Ishikawa (cell line): ENCODE measurements at regions not wholly inside any gene's neighbourhood (a gene's known extent, or its start where the extent isn't known, plus 50 kb on each side); places are given as distances from the start of the nearest gene placed in this dataset.

ENCODE experiments used
- CEBPB ChIP-seq: IDR thresholded peaks from 2 replicates; pipeline ENCODE4 v1.6.1; 2012
- EGR1 ChIP-seq: IDR thresholded peaks from 2 replicates; pipeline ENCODE4 v1.6.1; 2012
- EP300 ChIP-seq: IDR thresholded peaks from 2 replicates; pipeline ENCODE4 v1.6.1; 2012; ENCODE audit warnings: borderline replicate concordance
- RAD21 ChIP-seq: IDR thresholded peaks from 2 replicates; pipeline ENCODE4 v1.6.1; 2012; ENCODE audit warnings: low read depth
- YY1 ChIP-seq: IDR thresholded peaks from 2 replicates; pipeline ENCODE4 v1.6.1; 2012; ENCODE audit warnings: low read depth
- ZBTB7A ChIP-seq: IDR thresholded peaks from 2 replicates; pipeline ENCODE4 v1.6.1; 2012; ENCODE audit warnings: low read depth

- TF ChIP-seq ZBTB7A (no peak), YY1 (no peak), CEBPB (no peak), EGR1 (no peak), RAD21 (no peak), EP300 (no peak)
These were observed 716.1 kb upstream of the ANO3 start for GRCh38 chr11:25615841-25616240.
